ENCODE measurements at regions not wholly inside any gene's neighbourhood (a gene's known extent, or its start where the extent isn't known, plus 50 kb on each side); places are given as distances from the start of the nearest gene placed in this dataset.

DNA sequence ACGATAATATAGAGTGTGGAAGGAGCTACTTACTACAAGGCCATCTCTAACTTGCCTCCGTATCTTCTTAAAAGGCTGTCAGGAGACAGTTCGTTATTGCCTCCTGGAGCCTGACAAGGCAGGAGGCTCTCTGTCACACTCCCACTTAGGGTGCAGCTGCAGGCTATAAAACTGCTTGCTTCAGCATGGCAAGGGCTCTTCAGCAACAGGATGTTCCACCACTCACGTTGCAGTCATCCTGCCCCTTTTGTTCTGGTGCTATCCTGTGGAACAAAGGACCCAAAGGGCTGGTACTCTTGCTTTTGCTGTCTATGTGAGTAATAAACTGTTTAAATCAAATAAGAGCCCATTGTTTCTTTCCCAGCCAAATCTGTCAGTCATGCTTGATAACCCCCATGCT, 508.9 kb downstream of the NTRK2 start:
- DNase-seq: no peak
- intact Hi-C loops (cut with micrococcal nuclease): no loop called here
- 62% methylated on average over 3 of the region's 4 CpGs for WGBS (ENCODE audit: insufficient coverage)
- Mint-ChIP-seq H3K27me3 (peaks cover 5% of the 10 kb centered on the region), H3K27ac (no peak overlapping the region), H3K9me3 (ENCODE audit: insufficient read depth) (no peaks in the 10 kb centered on the region), H3K4me3 (no peak overlapping the region), H3K4me1 (no peaks in the 10 kb centered on the region)
- TF ChIP-seq, protein P1, sequence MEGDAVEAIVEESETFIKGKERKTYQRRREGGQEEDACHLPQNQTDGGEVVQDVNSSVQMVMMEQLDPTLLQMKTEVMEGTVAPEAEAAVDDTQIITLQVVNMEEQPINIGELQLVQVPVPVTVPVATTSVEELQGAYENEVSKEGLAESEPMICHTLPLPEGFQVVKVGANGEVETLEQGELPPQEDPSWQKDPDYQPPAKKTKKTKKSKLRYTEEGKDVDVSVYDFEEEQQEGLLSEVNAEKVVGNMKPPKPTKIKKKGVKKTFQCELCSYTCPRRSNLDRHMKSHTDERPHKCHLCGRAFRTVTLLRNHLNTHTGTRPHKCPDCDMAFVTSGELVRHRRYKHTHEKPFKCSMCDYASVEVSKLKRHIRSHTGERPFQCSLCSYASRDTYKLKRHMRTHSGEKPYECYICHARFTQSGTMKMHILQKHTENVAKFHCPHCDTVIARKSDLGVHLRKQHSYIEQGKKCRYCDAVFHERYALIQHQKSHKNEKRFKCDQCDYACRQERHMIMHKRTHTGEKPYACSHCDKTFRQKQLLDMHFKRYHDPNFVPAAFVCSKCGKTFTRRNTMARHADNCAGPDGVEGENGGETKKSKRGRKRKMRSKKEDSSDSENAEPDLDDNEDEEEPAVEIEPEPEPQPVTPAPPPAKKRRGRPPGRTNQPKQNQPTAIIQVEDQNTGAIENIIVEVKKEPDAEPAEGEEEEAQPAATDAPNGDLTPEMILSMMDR (IDR thresholded peaks at IDR 0.05): no peak
- no peak for TF ChIP-seq EZH2 (IDR thresholded peaks at IDR 0.05; ENCODE audit: borderline replicate concordance, insufficient read depth, low read depth, low read length, poor library complexity, severe bottlenecking)
- Histone ChIP-seq H3K9ac (ENCODE audit: low read length) (no peak overlapping the region), H3K27me3 (replicated peaks in 1 of 4; ENCODE audit: control extremely low read depth in 1 of 4, control insufficient read depth in 3 of 4, insufficient read depth in 4 of 4, low read length in 3 of 4) (no peaks in the 10 kb centered on the region), H3K4me1 (ENCODE audit: control insufficient read depth in 2 of 2, insufficient read depth in 2 of 2, low read length in 2 of 2) (no peaks in the 10 kb centered on the region), H3K79me2 (ENCODE audit: control insufficient read depth, insufficient read depth, low read length) (no peaks in the 10 kb centered on the region), H3K9me3 (ENCODE audit: control extremely low read depth in 1 of 3, control insufficient read depth in 2 of 3, insufficient read depth in 1 of 3, low read length in 2 of 3) (no peaks in the 10 kb centered on the region), H3K4me2 (replicated peaks; ENCODE audit: low read depth, low read length, poor library complexity, severe bottlenecking) (no peak overlapping the region), H2AFZ (ENCODE audit: insufficient read depth, low read depth, low read length, poor library complexity, severe bottlenecking) (no peak overlapping the region), H3K36me3 (replicated peaks in 1 of 2; ENCODE audit: control extremely low read depth in 1 of 2, control insufficient read depth in 1 of 2, extremely low read depth in 1 of 2, insufficient read depth in 2 of 2, low read length in 1 of 2) (no peaks in the 10 kb centered on the region), H3K4me3 (ENCODE audit: control extremely low read depth in 1 of 5, extremely low read depth in 1 of 5, insufficient read depth in 1 of 5, low read depth in 2 of 5, low read length in 4 of 5) (no peak overlapping the region), H3K27ac (ENCODE audit: low read length in 2 of 2) (no peak overlapping the region), H4K20me1 (ENCODE audit: control insufficient read depth, insufficient read depth, low read length, poor library complexity, severe bottlenecking) (no peaks in the 10 kb centered on the region)
- CTCF ChIA-PET: no interaction called here
- no peak for ATAC-seq (ENCODE audit: low read depth)
- POLR2A ChIA-PET: no interaction called here

DNA sequence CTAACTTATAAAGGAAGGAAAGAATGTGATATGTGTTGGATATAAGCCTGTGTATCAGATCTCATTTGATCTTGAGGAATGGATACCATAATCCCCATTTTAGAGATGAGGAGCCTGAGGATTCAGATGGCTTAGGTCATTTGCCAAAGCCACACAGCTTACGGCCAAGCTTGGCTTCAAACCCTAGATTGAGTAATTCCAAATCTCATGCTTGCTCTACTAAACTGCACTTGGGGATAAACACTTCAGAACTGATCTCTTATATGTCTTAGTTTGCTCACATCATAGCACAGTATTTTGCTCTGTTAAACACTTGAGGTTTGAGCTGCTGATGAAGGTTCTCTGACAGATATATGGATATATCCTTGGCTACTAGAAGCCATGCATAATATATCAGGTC, 504.4 kb downstream of the NTRK2 start:
- no peaks in the 10 kb centered on the region for H3K79me2 ChIP-seq (ENCODE audit: control insufficient read depth, insufficient read depth, low read length)
- no peak overlapping the region for H2AFZ ChIP-seq (ENCODE audit: insufficient read depth, low read depth, low read length, poor library complexity, severe bottlenecking)
- ChIA-PET POLR2A (no interaction called here), CTCF (no interaction called here)
- TF ChIP-seq, protein P1 (IDR thresholded peaks at IDR 0.05): no peak
- TF ChIP-seq EZH2 (IDR thresholded peaks at IDR 0.05; ENCODE audit: borderline replicate concordance, insufficient read depth, low read depth, low read length, poor library complexity, severe bottlenecking): no peak
- Mint-ChIP-seq H3K27me3 (no peaks in the 10 kb centered on the region), H3K9me3 (ENCODE audit: insufficient read depth) (no peaks in the 10 kb centered on the region), H3K4me3 (no peak overlapping the region), H3K27ac (no peak overlapping the region), H3K4me1 (no peaks in the 10 kb centered on the region)
- no peak overlapping the region for H3K27ac ChIP-seq (ENCODE audit: low read length in 2 of 2)
- ATAC-seq (ENCODE audit: low read depth): no peak
- no peaks in the 10 kb centered on the region for H3K4me1 ChIP-seq (ENCODE audit: control insufficient read depth in 2 of 2, insufficient read depth in 2 of 2, low read length in 2 of 2)
- H3K4me2 ChIP-seq (replicated peaks; ENCODE audit: low read depth, low read length, poor library complexity, severe bottlenecking): no peak overlapping the region
- no peaks in the 10 kb centered on the region for H3K36me3 ChIP-seq (replicated peaks in 1 of 2; ENCODE audit: control extremely low read depth in 1 of 2, control insufficient read depth in 1 of 2, extremely low read depth in 1 of 2, insufficient read depth in 2 of 2, low read length in 1 of 2)
- H4K20me1 ChIP-seq (ENCODE audit: control insufficient read depth, insufficient read depth, low read length, poor library complexity, severe bottlenecking): no peaks in the 10 kb centered on the region
- WGBS (ENCODE audit: insufficient coverage): 100% methylated on average over 1 of the region's 1 CpG
- no peak overlapping the region for H3K9ac ChIP-seq (ENCODE audit: low read length)
- intact Hi-C loops (cut with micrococcal nuclease): no loop called here
- no peaks in the 10 kb centered on the region for H3K27me3 ChIP-seq (replicated peaks in 1 of 4; ENCODE audit: control extremely low read depth in 1 of 4, control insufficient read depth in 3 of 4, insufficient read depth in 4 of 4, low read length in 3 of 4)
- H3K4me3 ChIP-seq (ENCODE audit: control extremely low read depth in 1 of 5, extremely low read depth in 1 of 5, insufficient read depth in 1 of 5, low read depth in 2 of 5, low read length in 4 of 5): no peak overlapping the region
- H3K9me3 ChIP-seq (ENCODE audit: control extremely low read depth in 1 of 3, control insufficient read depth in 2 of 3, insufficient read depth in 1 of 3, low read length in 2 of 3): peaks cover 0 to 2% (median 0%) of the 10 kb centered on the region in 3 donors
- DNase-seq: no peak

All from B cell (primary cell).